ENCODE measurements at regions not wholly inside any gene's neighbourhood (a gene's known extent, or its start where the extent isn't known, plus 50 kb on each side); places are given as distances from the start of the nearest gene placed in this dataset.
A peak's percentile ranks its signal among the peaks of the same experiment; 100 is the strongest.

- TF ChIP-seq ERF (CRISPR knock-in tag; IDR thresholded peaks at IDR 0.05) (no peak), THYN1 (CRISPR knock-in tag; IDR thresholded peaks at IDR 0.05; ENCODE audit: borderline replicate concordance, low read depth) (no peak), ZBED4 (CRISPR knock-in tag; IDR thresholded peaks at IDR 0.05; ENCODE audit: borderline replicate concordance) (no peak), ZNF652 (CRISPR knock-in tag; IDR thresholded peaks at IDR 0.05; ENCODE audit: borderline replicate concordance, low read depth) (no peak), ZNF30 (CRISPR knock-in tag; IDR thresholded peaks at IDR 0.05) (no peak), ZNF230 (CRISPR knock-in tag; IDR thresholded peaks at IDR 0.05) (no peak), CENPBD1 (CRISPR knock-in tag; IDR thresholded peaks at IDR 0.05; ENCODE audit: borderline replicate concordance, low read depth) (no peak), NFIC (IDR thresholded peaks at IDR 0.05; ENCODE audit: low read length) (peak; percentile 71), ZNF761 (CRISPR knock-in tag; conservative IDR thresholded peaks at IDR 0.05) (no peak), ZNF143 (CRISPR knock-in tag; IDR thresholded peaks at IDR 0.05) (no peak), TRIM24 (CRISPR knock-in tag; IDR thresholded peaks at IDR 0.05) (peak; percentile 61; the same call in 1 of the 2 replicates), ARID5B (CRISPR knock-in tag; IDR thresholded peaks at IDR 0.05) (peak; percentile 93), ZNF775 (CRISPR knock-in tag; IDR thresholded peaks at IDR 0.05; ENCODE audit: borderline replicate concordance) (no peak), NKX3-1 (CRISPR knock-in tag; IDR thresholded peaks at IDR 0.05) (no peak), HMG20B (CRISPR knock-in tag; conservative IDR thresholded peaks at IDR 0.05) (no peak), SNAPC5 (CRISPR knock-in tag; IDR thresholded peaks at IDR 0.05; ENCODE audit: borderline replicate concordance) (no peak), FIP1L1 (IDR thresholded peaks at IDR 0.05; ENCODE audit: borderline replicate concordance, insufficient read depth, low read depth, low read length) (no peak), ZNF33A (CRISPR knock-in tag; IDR thresholded peaks at IDR 0.05; ENCODE audit: borderline replicate concordance) (no peak), IRX3 (CRISPR knock-in tag; IDR thresholded peaks at IDR 0.05; ENCODE audit: borderline replicate concordance, low read depth) (no peak), NFIB (CRISPR knock-in tag; IDR thresholded peaks at IDR 0.05; ENCODE audit: borderline replicate concordance) (no peak), ZFP37 (CRISPR knock-in tag; IDR thresholded peaks at IDR 0.05; ENCODE audit: borderline replicate concordance) (no peak), SP1 (IDR thresholded peaks at IDR 0.05) (no peak), SP1 (CRISPR knock-in tag; IDR thresholded peaks at IDR 0.05) (no peak), ZMAT5 (CRISPR knock-in tag; IDR thresholded peaks at IDR 0.05; ENCODE audit: borderline replicate concordance, low read depth) (no peak)
Observed at GRCh38 chr4:119707336-119707735, 78.7 kb upstream of the PDE5A start (continued).
